Fibroblast of lung (primary cell): ENCODE measurements at regions not wholly inside any gene's neighbourhood (a gene's known extent, or its start where the extent isn't known, plus 50 kb on each side); places are given as distances from the start of the nearest gene placed in this dataset.
A peak's percentile ranks its signal among the peaks of the same experiment; 100 is the strongest.

ENCODE experiments used
- DNase-seq, 2 donors: peaks; one replicate each; pipeline versions ENCODE4 v3.0.0 to v3.0.0-alpha.2; 2010; ENCODE audit warnings: low read depth in 2 of 2
- H2AFZ ChIP-seq: 2 replicates; pipeline ENCODE4 v1.5.1; 2012; ENCODE audit warnings: low read length, control low read depth, inconsistent platforms
- H3K27ac ChIP-seq: 2 replicates; pipeline ENCODE4 v1.5.1; 2011; ENCODE audit warnings: low read length, control low read depth; ENCODE audit not compliant: insufficient read depth
- H3K27me3 ChIP-seq: 2 replicates; pipeline ENCODE4 v1.5.1; 2011; ENCODE audit warnings: mild to moderate bottlenecking, low read length; ENCODE audit not compliant: control insufficient read depth, insufficient read depth
- H3K36me3 ChIP-seq: 2 replicates; pipeline ENCODE4 v1.5.1; 2011; ENCODE audit warnings: low read length; ENCODE audit not compliant: control insufficient read depth, insufficient read depth
- H3K4me1 ChIP-seq: 2 replicates; pipeline ENCODE4 v1.5.1; 2011; ENCODE audit warnings: low read length; ENCODE audit not compliant: control insufficient read depth, insufficient read depth; ENCODE audit errors: extremely low read depth
- H3K4me2 ChIP-seq: 2 replicates; pipeline ENCODE4 v1.5.1; 2011; ENCODE audit warnings: low read length, control low read depth; ENCODE audit not compliant: insufficient read depth; ENCODE audit errors: extremely low read depth
- H3K4me3 ChIP-seq, 4 experiments: fragments of 200-600 bp in 1 of 4; sonication (generic) in 1 of 4; replicated peaks in 1 of 4; 2 replicates each; pipeline ENCODE4 v1.5.1; 2011 to 2016; ENCODE audit warnings: low read length in 4 of 4, low read depth in 3 of 4, mild to moderate bottlenecking in 3 of 4, control low read depth in 2 of 4, inconsistent platforms in 1 of 4, mixed read lengths in 1 of 4; ENCODE audit not compliant: insufficient read depth in 1 of 4; ENCODE audit errors: control extremely low read depth in 1 of 4
- H3K79me2 ChIP-seq: 2 replicates; pipeline ENCODE4 v1.5.1; 2012; ENCODE audit warnings: mild to moderate bottlenecking, low read length, inconsistent platforms; ENCODE audit not compliant: control insufficient read depth, insufficient read depth
- H3K9ac ChIP-seq: 2 replicates; pipeline ENCODE4 v1.5.1; 2011; ENCODE audit warnings: mild to moderate bottlenecking, low read length, control low read depth; ENCODE audit not compliant: insufficient read depth
- H3K9me3 ChIP-seq: 2 replicates; pipeline ENCODE4 v1.5.1; 2012; ENCODE audit warnings: low read depth, low read length; ENCODE audit not compliant: control insufficient read depth, insufficient read depth
- H4K20me1 ChIP-seq: 2 replicates; pipeline ENCODE4 v1.5.1; 2011; ENCODE audit warnings: low read length; ENCODE audit not compliant: control insufficient read depth, insufficient read depth; ENCODE audit errors: extremely low read depth
- EZH2 ChIP-seq: IDR thresholded peaks from 2 replicates; pipeline ENCODE4 v1.5.1; 2012; ENCODE audit warnings: low read length, control low read depth, mild to moderate bottlenecking; ENCODE audit errors: missing control alignments
- TF ChIP-seq, protein P1 (sequence below), 2 donors: IDR thresholded peaks in 1 of 2; conservative IDR thresholded peaks in 1 of 2; 1 replicate in 1 of 2; 2 replicates in 1 of 2; pipeline ENCODE4 v1.5.1; 2011 to 2012; ENCODE audit warnings: low read length in 2 of 2, control low read depth in 1 of 2, inconsistent platforms in 1 of 2, low read depth in 1 of 2, mild to moderate bottlenecking in 1 of 2

- peak overlapping the region; percentile 2 to 63 (median 44) for H3K4me3 ChIP-seq
- H3K27ac ChIP-seq, result peak overlapping the region; percentile 81
- H2AFZ ChIP-seq, result peak overlapping the region; percentile 83
- H3K4me2 ChIP-seq, result peak overlapping the region; percentile 89
- H3K9ac ChIP-seq, result peak overlapping the region; percentile 45
- H3K4me1 ChIP-seq, result peaks cover 2% of the 10 kb centered on the region
- H3K9me3 ChIP-seq, result no peaks in the 10 kb centered on the region
- H3K27me3 ChIP-seq, result no peaks in the 10 kb centered on the region
- peak; percentile 90 for DNase-seq
- H3K36me3 ChIP-seq, result no peaks in the 10 kb centered on the region
- TF ChIP-seq EZH2, result no peak
- TF ChIP-seq, protein P1, sequence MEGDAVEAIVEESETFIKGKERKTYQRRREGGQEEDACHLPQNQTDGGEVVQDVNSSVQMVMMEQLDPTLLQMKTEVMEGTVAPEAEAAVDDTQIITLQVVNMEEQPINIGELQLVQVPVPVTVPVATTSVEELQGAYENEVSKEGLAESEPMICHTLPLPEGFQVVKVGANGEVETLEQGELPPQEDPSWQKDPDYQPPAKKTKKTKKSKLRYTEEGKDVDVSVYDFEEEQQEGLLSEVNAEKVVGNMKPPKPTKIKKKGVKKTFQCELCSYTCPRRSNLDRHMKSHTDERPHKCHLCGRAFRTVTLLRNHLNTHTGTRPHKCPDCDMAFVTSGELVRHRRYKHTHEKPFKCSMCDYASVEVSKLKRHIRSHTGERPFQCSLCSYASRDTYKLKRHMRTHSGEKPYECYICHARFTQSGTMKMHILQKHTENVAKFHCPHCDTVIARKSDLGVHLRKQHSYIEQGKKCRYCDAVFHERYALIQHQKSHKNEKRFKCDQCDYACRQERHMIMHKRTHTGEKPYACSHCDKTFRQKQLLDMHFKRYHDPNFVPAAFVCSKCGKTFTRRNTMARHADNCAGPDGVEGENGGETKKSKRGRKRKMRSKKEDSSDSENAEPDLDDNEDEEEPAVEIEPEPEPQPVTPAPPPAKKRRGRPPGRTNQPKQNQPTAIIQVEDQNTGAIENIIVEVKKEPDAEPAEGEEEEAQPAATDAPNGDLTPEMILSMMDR (conservative IDR thresholded peaks at IDR 0.05 in 1 of 2, IDR thresholded peaks at IDR 0.05 in 1 of 2; ENCODE audit: low read depth in 1 of 2, low read length in 2 of 2), result no peak
- no peaks in the 10 kb centered on the region for H3K79me2 ChIP-seq
- H4K20me1 ChIP-seq, result no peaks in the 10 kb centered on the region
Observed at GRCh38 chr15:92820236-92821021, 79.7 kb upstream of the CHD2 start.

GRCh38 chr15:92821491-92822116 is 78.5 kb upstream of the CHD2 start:
- H3K4me2 ChIP-seq, result no peak overlapping the region
- no peaks in the 10 kb centered on the region for H3K36me3 ChIP-seq
- H3K79me2 ChIP-seq, result no peaks in the 10 kb centered on the region
- H4K20me1 ChIP-seq, result no peaks in the 10 kb centered on the region
- no peaks in the 10 kb centered on the region for H3K9me3 ChIP-seq
- TF ChIP-seq, protein P1 (conservative IDR thresholded peaks at IDR 0.05 in 1 of 2, IDR thresholded peaks at IDR 0.05 in 1 of 2; ENCODE audit: low read depth in 1 of 2, low read length in 2 of 2), result no peak
- TF ChIP-seq EZH2, result no peak
- no peak overlapping the region for H3K4me3 ChIP-seq
- no peak overlapping the region for H3K9ac ChIP-seq
- no peaks in the 10 kb centered on the region for H3K27me3 ChIP-seq
- no peak overlapping the region for H2AFZ ChIP-seq
- H3K27ac ChIP-seq, result no peak overlapping the region
- DNase-seq, result peak in 1 of 2 donors; percentile 72
- peaks cover 2% of the 10 kb centered on the region for H3K4me1 ChIP-seq

- Histone ChIP-seq H3K27ac (no peak overlapping the region), H3K27me3 (no peaks in the 10 kb centered on the region), H4K20me1 (no peaks in the 10 kb centered on the region), H3K4me3 (no peak overlapping the region), H3K4me2 (no peak overlapping the region), H3K4me1 (peaks cover 2% of the 10 kb centered on the region), H3K9ac (no peak overlapping the region), H3K79me2 (no peaks in the 10 kb centered on the region), H3K36me3 (no peaks in the 10 kb centered on the region), H2AFZ (peak overlapping the region; percentile 38), H3K9me3 (no peaks in the 10 kb centered on the region)
- TF ChIP-seq, protein P1 (conservative IDR thresholded peaks at IDR 0.05 in 1 of 2, IDR thresholded peaks at IDR 0.05 in 1 of 2; ENCODE audit: low read depth in 1 of 2, low read length in 2 of 2), result no peak
- no peak for TF ChIP-seq EZH2
- peak in 1 of 2 donors; percentile 39 for DNase-seq
Observed at GRCh38 chr15:92822216-92823144, 77.6 kb upstream of the CHD2 start.
